Nephron progenitor cell (in vitro differentiated cells): ENCODE measurements at regions not wholly inside any gene's neighbourhood (a gene's known extent, or its start where the extent isn't known, plus 50 kb on each side); places are given as distances from the start of the nearest gene placed in this dataset.

Source experiments
- DNase-seq: peaks from one replicate; pipeline ENCODE4 v3.0.0; 2021
- H3K27ac Mint-ChIP-seq: 2 replicates; pipeline ENCODE4 v1.8.0; 2021; ENCODE audit warnings: mild to moderate bottlenecking, moderate library complexity, mixed read lengths
- H3K27me3 Mint-ChIP-seq: 2 replicates; pipeline ENCODE4 v1.8.0; 2021; ENCODE audit warnings: mild to moderate bottlenecking, low read depth, mixed read lengths; ENCODE audit not compliant: poor library complexity
- H3K36me3 Mint-ChIP-seq: 2 replicates; pipeline ENCODE4 v1.8.0; 2021; ENCODE audit warnings: low read depth, mixed read lengths
- H3K4me1 Mint-ChIP-seq: 2 replicates; pipeline ENCODE4 v1.8.0; 2021; ENCODE audit warnings: mixed read lengths
- H3K4me3 Mint-ChIP-seq: 2 replicates; pipeline ENCODE4 v1.8.0; 2021; ENCODE audit warnings: mild to moderate bottlenecking, moderate library complexity, mixed read lengths
- H3K9me3 Mint-ChIP-seq: 2 replicates; pipeline ENCODE4 v1.8.0; 2021; ENCODE audit warnings: mild to moderate bottlenecking, moderate library complexity, mixed read lengths
- TF ChIP-seq, protein P1 (sequence below): fragments of 200-600 bp; sonication (generic); IDR thresholded peaks from 2 replicates; pipeline ENCODE4 v1.5.0; 2021; ENCODE audit warnings: antibody characterized with exemption

DNA sequence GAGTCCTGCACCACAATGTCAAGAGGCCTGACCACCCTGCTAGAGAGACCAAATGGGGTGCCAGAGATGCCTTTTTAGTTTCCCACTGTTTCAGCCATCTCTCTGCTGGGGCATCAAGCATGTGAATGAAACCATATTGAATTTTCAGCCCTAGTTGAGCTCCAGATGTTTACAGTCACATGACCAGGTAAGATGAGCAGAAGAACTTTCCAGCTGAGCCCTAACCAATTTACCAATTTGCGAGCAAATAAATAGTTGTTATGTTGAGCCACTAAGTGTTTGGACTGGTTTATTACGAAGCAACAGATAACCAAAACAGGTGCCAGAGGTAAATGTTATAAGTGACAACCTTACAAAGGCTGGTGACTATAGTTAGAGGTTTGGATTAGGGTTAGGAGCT, 209.1 kb upstream of the CCL2 start:
- TF ChIP-seq, protein P1, sequence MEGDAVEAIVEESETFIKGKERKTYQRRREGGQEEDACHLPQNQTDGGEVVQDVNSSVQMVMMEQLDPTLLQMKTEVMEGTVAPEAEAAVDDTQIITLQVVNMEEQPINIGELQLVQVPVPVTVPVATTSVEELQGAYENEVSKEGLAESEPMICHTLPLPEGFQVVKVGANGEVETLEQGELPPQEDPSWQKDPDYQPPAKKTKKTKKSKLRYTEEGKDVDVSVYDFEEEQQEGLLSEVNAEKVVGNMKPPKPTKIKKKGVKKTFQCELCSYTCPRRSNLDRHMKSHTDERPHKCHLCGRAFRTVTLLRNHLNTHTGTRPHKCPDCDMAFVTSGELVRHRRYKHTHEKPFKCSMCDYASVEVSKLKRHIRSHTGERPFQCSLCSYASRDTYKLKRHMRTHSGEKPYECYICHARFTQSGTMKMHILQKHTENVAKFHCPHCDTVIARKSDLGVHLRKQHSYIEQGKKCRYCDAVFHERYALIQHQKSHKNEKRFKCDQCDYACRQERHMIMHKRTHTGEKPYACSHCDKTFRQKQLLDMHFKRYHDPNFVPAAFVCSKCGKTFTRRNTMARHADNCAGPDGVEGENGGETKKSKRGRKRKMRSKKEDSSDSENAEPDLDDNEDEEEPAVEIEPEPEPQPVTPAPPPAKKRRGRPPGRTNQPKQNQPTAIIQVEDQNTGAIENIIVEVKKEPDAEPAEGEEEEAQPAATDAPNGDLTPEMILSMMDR = no peak
- Mint-ChIP-seq H3K36me3 (no peaks in the 10 kb centered on the region), H3K4me1 (no peaks in the 10 kb centered on the region), H3K9me3 (no peaks in the 10 kb centered on the region), H3K27ac (no peak overlapping the region), H3K27me3 (peaks cover 38% of the 10 kb centered on the region), H3K4me3 (no peak overlapping the region)
- no peak for DNase-seq

DNA sequence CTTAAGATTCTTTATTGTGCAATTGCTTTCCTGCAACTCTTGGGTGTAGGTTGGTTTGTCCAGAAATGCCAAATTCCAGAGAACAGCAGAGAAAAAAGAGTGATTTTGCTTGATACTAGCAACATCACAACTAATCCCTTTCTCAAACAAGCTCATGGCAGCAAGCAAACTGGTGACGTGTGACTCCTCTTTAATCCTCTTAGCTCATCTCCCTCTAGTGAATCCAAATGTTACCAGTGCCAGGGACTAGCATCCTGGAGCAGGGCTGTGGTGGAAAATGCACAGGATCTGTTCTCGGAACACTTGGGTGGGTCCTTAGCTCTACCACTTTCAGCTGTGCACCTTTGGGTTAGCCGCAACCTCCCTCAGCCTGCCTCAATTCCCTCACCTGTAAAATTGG, 204.0 kb upstream of the CCL2 start:
- H3K4me1 Mint-ChIP-seq = no peaks in the 10 kb centered on the region
- DNase-seq = no peak
- H3K27me3 Mint-ChIP-seq = peaks cover 43% of the 10 kb centered on the region
- TF ChIP-seq, protein P1 = no peak
- H3K27ac Mint-ChIP-seq = no peak overlapping the region
- no peaks in the 10 kb centered on the region for H3K9me3 Mint-ChIP-seq
- no peaks in the 10 kb centered on the region for H3K36me3 Mint-ChIP-seq
- no peak overlapping the region for H3K4me3 Mint-ChIP-seq

DNA sequence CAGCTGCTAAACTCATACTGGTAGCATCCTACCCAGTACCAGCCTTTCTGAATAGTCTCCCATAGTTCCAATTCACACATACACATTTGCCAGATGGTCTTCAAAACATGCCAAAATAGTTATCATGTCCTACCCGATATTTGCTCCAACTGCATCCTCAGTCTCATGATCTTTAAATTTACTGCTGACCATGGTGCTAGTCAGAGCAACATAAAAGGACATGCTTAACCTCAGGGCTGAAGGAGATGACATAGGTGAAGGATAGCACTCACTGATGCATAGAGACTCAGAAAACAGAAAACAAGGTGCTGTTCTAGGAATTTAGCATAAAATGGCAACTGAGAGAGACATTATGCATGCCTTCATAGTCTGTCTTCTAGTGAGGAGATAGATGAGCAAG, 200.6 kb upstream of the CCL2 start:
- DNase-seq = no peak
- H3K9me3 Mint-ChIP-seq = peaks cover 6% of the 10 kb centered on the region
- H3K4me1 Mint-ChIP-seq = no peaks in the 10 kb centered on the region
- H3K27me3 Mint-ChIP-seq = peaks cover 26% of the 10 kb centered on the region
- TF ChIP-seq, protein P1 = no peak
- H3K36me3 Mint-ChIP-seq = no peaks in the 10 kb centered on the region
- H3K27ac Mint-ChIP-seq = no peak overlapping the region
- H3K4me3 Mint-ChIP-seq = no peak overlapping the region

DNA sequence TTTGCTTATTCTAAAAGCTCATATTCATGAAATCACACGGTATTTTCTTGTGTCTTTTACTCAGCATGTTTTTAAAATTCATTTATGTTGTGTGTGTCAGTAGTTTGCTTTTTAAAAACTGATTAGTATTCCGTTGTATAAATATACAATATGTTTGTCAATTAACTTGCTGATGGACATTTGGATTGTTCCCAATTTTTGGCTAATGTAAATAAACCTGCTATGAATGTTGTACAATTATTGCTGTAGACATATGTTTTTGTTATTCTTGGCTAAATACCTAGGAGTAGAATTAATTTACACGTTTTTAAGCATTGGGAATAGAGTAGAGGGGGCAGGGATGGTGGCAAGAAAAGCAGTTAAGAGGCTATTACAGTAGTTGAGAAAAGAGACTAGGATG, 199.5 kb upstream of the CCL2 start:
- Mint-ChIP-seq H3K27ac (no peak overlapping the region), H3K4me1 (no peaks in the 10 kb centered on the region), H3K27me3 (peaks cover 15% of the 10 kb centered on the region), H3K36me3 (no peaks in the 10 kb centered on the region), H3K9me3 (peaks cover 17% of the 10 kb centered on the region), H3K4me3 (no peak overlapping the region)
- TF ChIP-seq, protein P1 = no peak
- no peak for DNase-seq

DNA sequence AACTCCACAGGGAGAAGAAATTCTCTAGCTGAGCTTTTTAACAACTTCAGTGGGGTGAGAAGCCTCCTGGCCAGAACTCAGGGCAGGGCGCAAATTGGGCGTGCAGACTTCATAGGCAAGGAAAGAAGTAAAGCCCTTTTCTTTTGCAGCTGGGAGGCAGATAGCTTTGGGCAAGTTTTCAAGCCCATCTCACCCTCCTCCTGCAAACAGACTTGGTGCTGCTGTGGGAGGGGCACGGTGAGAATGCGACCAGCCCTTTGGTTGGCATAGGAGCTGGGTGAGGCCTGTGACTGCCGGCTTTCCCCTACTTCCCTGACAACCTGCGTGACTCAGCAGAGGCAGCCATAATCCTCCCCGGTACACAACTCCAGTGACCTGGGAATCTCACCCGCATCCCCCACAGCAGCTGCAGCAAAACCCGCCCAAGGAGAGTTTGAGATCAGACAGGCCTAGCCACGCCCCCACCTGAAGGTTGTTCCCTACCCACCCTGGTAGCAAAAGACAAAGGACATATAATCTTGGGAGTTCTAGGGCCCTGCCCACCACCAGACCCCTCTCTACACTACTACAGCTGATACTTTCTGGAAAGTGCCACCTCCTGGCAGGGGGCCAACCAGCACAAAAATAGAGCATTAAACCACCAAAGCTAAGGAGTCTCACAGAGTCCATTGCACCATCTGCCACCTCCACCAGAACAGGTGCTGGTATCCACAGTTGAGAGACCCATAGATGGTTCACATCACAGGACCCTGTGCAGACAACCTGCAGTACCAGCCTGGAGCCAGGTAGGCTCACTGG, 195.5 kb upstream of the CCL2 start:
- peaks cover 11% of the 10 kb centered on the region for H3K27me3 Mint-ChIP-seq
- DNase-seq = no peak
- TF ChIP-seq, protein P1 = no peak
- no peak overlapping the region for H3K4me3 Mint-ChIP-seq
- no peaks in the 10 kb centered on the region for H3K4me1 Mint-ChIP-seq
- peaks cover 48% of the 10 kb centered on the region for H3K9me3 Mint-ChIP-seq
- H3K27ac Mint-ChIP-seq = no peak overlapping the region
- H3K36me3 Mint-ChIP-seq = no peaks in the 10 kb centered on the region

DNA sequence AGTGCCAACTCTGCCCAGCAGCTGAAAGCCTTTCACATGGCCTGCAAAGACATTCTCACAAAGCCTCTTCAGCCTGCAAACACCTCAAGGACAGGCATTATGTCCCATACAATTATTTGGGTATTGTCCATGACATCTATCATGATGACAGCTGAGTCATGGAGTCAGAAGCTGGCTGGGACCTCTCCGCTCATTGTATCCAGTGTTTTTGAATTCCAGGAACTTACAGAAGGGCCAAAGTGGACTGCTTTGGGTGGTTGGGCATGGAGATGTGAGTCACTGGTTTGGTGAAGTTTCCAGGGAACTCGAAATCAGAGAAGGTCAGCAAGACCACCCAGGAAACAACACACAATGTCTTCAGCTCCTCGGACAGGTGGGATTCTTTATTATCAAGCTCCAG, 188.6 kb upstream of the CCL2 start:
- H3K9me3 Mint-ChIP-seq = peaks cover 28% of the 10 kb centered on the region
- no peaks in the 10 kb centered on the region for H3K36me3 Mint-ChIP-seq
- H3K27ac Mint-ChIP-seq = no peak overlapping the region
- no peaks in the 10 kb centered on the region for H3K4me1 Mint-ChIP-seq
- peaks cover 4% of the 10 kb centered on the region for H3K27me3 Mint-ChIP-seq
- DNase-seq = no peak
- no peak overlapping the region for H3K4me3 Mint-ChIP-seq
- TF ChIP-seq, protein P1 = no peak
